Gastrocnemius medialis (tissue), 4 donors: ENCODE measurements at regions not wholly inside any gene's neighbourhood (a gene's known extent, or its start where the extent isn't known, plus 50 kb on each side); places are given as distances from the start of the nearest gene placed in this dataset.

ENCODE experiments used
- CTCF ChIP-seq, 5 experiments: fragments of 450-650 bp in 3 of 5; fragments of 200-600 bp in 2 of 5; sonication (generic) in 2 of 5; IDR thresholded peaks in 4 of 5; conservative IDR thresholded peaks in 1 of 5; 1 replicate in 4 of 5; 2 replicates in 1 of 5; pipeline ENCODE4 v1.5.1; 2016 to 2019; ENCODE audit warnings: antibody characterized with exemption in 5 of 5, mild to moderate bottlenecking in 3 of 5, moderate library complexity in 3 of 5
- POLR2A ChIP-seq, 2 donors: fragments of 450-650 bp; IDR thresholded peaks; one replicate each; pipeline ENCODE4 v1.6.1; 2017; ENCODE audit warnings: antibody characterized with exemption in 2 of 2, mild to moderate bottlenecking in 2 of 2, moderate library complexity in 2 of 2

- TF ChIP-seq CTCF (IDR thresholded peaks at IDR 0.05 in 4 of 5, conservative IDR thresholded peaks at IDR 0.05 in 1 of 5) (no peak), POLR2A (IDR thresholded peaks at IDR 0.05) (no peak)
These were observed 1127.4 kb downstream of the RPIA start for GRCh38 chr2:89818873-89819272.
